Germinal center (tissue), 1 donor: ENCODE measurements at regions not wholly inside any gene's neighbourhood (a gene's known extent, or its start where the extent isn't known, plus 50 kb on each side); places are given as distances from the start of the nearest gene placed in this dataset.

Experiments
- DNase-seq: peaks from one replicate; pipeline ENCODE4 v3.0.0; 2012; ENCODE audit warnings: mixed read lengths, low spot score

DNA sequence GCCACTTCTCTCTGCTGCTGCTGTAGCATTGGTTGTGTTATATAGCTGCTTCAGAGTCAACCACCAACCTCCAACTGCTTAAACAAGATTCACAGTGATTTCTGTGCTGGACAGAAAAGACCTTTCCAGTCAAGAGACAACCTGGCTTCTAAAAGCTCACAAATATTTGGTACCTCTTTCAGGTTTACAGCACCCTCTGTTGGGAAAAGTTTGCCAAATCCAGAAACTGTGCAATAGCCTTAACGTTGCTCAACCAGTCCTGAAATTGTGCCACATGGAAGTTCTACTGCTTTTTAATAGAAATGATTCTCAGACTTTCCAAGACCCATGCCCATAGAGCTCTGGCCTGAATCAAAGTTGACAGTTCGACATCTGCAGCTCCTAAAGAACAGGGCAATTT is 842.1 kb upstream of the HTR2C start:
- DNase-seq, result no peak

DNA sequence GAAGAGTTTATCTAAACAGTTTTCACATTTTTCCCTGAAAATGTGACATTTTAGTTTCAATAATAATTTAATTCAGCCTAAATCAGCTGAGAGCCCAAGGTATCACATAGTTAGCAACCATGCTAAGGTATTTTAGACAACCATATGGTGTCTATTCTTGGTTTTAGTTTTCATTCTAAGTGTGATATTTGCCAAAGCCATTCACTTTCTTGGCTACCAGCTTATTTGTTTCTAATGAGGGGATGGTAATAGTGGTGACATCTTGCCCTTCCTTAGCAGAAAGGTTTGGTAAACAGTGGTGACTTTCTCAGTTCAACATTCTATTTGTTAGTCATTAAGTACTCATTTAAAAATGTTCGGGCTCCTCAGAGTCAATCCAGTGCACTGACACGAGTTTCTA is 854.9 kb upstream of the HTR2C start:
- no peak for DNase-seq

DNA sequence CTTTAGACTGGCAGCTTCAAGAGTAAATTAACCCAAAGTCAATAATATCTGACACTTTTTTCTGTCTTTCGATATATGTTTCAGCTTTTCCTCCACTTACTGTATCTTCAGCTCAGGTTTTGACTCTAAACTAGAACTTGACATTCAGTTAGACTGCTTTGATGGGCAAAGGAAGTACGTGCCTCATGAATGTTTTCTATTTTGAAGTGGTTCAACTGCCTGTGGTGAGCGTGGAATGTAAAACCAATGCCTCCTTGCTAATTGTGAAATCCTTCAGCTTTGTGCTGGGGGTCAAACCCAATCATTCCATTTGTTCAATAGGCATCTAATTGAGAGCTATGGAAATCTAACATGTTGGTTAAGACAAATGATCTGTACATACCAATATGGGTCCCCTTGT is 857.0 kb upstream of the HTR2C start:
- no peak for DNase-seq

DNA sequence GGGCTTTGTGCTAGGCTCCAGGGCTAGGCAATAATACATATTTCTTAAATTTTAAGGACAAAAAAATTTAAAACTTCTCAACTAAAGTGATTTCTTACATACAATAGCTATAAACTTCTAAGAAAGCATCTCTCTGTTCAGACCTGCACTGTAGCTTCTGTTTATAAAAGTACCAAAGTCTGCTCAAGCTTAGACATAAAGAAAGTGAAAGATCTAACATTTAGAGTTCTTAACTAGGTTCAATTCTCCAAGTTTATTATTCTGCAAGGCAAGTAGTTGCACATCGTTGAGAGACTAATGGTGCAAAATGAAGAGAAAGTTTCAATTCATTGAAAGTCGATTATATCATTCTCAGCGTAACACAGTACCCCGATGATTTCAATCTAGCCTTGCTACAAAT is 857.4 kb upstream of the HTR2C start:
- no peak for DNase-seq

DNA sequence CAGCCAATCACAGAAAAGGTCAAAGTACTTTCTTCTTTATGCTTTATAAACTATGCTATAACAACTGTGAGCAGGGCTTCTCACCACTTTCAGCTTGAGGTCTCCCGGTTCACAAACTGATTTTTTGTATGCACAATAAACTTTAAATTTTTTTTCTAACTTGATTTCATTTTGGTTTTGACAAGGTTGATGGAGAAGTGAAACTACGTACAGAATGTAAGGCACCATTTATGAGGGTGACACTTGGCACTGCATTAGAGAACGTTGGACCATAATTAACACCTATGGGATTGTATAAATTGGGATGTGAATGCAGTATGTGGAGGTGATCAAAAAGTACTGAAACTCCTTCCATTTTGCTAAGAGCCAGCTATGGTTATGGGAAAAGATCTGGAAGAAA is 857.9 kb upstream of the HTR2C start:
- no peak for DNase-seq

DNA sequence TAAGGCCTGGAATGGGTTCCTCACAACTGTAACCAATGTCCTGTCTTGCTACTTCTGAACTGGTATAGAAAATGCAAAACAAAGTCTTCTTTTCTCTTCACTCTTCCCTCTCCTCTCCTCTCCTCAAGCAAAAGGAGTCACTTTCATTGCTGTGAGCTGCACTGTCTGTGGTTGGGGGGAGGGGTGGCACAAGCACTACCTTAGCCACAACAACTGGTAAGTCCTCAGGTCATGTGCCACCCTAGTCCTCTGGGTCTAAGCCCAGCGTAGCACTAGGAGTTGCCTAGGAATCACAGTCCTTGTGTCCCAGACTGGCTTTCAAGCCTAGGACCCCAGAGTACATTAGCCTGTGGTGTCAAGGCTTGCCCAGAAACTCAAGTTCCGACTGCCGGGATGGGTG is 859.3 kb upstream of the AMOT start:
- no peak for DNase-seq

DNA sequence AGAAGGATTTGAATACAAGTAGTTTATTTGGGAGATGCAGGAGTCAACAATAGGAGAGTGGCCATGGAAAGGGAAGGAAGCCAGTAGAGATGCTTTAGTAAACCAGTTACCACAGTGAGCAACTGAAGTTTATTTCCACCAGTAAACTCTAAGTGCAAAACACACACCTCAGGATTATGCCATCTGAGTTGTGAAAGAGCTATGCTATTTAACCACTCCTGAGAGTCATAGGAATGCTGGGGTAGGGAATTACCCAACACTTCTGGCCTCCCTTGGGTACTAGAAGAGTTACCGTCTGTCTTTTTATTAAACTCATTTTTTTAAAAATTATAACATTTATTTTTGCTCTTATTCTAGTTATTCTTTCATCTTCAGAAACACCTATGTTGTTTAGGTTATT is 834.6 kb upstream of the AMOT start:
- no peak for DNase-seq

DNA sequence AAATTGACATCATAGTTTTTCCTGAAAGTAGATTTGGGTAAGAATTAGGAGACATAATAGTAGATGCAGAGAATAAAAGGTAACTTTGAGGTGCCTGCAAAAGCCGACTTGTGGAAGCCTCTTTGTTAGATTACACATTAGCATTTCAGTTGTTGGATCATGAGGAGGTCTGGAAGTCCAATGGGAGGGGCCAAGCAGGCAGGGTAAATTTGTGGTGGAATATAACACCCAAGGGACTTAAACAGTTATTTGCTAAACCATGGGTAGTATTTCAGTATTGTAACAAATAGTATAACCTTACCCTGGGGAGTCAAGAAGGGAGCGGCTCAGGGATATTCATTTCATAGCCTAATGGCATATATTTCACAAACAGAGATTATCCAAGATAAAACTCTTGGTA is 810.7 kb upstream of the AMOT start:
- no peak for DNase-seq

DNA sequence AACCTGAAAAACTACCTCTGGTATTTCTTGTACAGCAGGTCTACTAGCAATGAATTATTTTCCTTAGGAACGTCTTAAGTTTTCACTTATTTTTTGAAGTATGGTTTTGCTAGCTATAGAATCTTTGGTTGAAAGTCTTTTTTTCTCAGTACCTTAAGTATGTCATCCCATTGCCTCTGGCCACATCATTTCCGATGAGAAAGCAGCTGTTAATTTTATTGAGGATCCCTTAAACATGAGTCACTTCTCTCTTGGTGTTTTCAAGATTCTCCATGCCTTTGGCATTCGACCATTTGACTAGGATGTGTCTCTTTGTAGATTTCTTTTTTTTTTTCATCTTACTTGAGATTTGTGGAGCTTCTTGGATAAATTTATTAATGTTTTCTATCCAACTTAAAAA is 803.8 kb upstream of the AMOT start:
- no peak for DNase-seq

DNA sequence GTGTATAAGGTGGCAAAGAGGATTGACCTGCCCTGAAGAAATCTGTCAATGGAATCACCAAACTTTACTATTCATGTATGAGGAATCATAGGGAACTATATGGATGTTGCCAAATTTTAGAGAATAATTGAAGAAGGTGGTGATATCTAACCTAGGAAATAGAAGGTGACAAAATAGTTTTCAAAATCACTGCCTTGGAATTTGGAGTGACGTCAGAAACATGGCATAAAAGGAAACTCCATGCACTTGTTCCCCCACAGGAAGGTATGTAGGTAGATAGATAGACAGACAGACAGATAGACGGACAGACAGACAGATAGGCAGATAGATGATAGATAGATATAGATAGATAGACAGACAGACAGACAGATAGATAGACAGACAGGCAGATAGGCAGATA is 793.9 kb upstream of the AMOT start:
- no peak for DNase-seq

DNA sequence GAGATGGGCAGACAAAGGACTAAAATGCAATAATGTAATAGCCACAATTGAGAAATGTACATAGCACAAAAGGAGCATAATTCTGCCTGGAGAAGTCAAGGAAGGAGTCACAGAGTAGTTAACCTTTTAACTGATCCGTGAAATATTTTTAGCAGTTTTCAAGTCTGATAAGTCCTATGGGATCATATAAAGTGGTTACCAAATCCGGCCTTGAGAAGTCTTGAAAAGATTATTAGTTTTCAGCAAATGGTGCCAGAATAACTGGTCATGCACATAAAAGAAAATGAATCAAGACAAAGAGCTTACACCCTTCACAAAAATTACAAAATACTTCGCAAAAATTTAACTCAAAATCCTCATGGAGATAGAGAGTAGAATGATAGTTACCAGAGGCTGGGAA is 788.7 kb upstream of the AMOT start:
- no peak for DNase-seq

DNA sequence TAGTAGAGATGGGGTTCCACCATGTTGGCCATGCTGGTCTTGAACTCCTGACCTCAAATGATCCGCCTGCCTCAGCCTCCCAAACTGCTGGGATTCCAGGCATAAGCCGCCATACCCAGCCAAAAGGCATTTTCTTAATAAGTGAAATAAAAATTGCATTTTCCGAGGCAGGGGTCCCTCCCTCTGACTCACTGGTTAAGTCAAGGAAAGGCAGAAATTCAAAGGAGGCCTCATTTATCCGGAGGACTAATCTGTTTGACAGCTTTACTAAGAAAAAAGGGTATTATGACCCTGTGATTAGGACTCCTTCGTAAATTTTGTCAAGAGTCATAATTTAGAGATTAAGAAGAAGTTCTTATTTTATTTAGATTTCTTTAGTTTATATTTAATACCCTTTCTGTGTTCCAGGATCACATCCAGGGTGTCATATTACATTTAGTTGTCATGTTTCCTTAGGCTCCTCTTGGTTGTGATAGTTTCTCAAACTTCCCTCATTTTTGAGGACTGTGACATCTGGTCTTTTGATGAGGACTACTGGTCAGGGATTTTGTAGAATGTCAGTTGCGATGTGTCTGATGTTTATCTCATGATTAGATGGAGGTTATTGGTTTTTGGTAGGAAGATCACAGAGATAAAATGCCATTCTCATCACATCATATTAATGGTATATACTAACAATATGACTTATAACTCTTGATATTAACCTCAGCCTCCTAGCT is 753.7 kb upstream of the AMOT start:
- no peak for DNase-seq

DNA sequence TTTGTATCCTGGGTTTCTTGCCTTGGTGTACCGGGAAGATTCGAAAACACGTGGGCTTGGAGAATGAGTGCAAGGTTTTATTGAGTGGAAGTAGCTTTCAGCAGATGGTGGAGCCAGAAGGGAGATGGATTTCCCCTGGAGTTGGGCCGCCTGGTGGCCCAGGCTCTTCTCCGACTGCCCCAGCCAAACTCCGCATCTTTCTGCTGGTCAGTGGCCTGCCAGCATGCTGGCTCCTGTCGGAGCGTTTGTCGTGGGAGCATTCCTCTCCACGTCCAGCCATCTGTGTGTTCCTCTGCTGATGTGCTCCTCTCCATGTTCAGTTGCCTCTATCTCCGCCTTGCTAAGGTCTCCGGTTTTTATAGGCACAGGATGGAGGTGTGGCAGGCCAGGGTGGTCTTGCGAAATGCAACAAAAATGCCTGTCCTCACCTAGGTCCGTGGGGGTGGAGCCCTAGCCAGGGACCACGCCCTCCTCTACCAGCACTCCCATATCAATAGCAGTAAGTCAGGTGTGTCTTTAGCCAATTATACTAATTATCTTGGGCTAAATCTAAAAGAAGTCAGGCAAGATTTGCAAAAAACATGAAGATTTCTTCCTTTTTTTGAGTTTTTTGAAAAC is 745.8 kb upstream of the AMOT start:
- no peak for DNase-seq

DNA sequence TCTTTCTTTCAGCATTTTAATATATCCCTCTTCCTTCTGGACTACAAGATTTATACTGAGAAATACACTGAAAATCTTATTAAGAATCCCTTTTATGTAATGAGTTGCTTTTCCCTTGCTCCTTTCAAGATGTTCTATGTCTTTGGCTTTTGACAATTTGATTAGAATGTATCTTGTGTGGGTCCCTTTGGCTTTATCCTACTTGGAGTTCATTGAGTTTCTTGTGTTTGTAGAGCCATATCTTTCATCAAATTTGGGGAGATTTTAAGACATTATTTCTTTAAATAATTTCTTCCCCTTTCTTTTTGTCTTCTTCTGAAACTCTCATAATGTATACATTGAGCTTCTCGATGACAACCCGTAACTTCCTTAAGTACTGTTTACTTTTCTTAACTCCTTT is 739.9 kb upstream of the AMOT start:
- DNase-seq, result no peak

DNA sequence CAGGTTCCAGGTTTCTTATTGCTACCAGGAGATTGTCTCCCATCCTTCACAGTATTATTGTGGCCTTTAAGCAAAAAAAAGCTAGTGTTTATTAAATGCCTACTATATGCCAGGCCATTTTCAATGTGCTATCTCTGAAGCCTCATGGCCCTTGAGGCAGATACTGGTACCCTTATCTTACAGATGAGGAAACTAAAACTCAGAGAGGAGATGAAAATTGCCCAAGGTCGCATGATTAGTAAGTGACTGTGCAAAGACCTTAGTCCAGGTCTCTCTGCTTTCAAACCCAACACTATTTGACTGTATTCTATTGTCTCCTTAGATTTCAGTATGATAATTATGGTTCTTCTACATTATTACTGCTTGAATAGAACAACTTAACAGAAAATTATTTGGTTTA is 717.9 kb upstream of the AMOT start:
- no peak for DNase-seq

DNA sequence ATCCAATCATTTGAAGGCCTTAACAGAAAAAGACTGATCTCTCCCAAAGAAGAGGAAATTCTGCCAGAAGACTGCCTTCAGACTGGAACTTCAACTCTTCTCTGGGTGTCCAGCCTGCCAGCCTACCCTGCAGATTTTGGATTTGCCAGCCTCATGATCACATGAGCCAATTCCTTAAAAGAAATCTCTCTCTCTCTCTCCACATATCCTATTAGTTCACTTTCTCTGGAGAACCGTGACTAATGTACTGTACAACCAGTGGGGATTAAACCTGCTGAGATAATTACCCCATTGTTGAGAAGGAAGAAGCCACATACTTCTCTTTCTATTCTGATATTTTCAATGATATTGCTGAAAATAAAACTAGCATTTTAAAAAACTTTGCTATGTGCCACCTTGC is 711.3 kb upstream of the AMOT start:
- no peak for DNase-seq

DNA sequence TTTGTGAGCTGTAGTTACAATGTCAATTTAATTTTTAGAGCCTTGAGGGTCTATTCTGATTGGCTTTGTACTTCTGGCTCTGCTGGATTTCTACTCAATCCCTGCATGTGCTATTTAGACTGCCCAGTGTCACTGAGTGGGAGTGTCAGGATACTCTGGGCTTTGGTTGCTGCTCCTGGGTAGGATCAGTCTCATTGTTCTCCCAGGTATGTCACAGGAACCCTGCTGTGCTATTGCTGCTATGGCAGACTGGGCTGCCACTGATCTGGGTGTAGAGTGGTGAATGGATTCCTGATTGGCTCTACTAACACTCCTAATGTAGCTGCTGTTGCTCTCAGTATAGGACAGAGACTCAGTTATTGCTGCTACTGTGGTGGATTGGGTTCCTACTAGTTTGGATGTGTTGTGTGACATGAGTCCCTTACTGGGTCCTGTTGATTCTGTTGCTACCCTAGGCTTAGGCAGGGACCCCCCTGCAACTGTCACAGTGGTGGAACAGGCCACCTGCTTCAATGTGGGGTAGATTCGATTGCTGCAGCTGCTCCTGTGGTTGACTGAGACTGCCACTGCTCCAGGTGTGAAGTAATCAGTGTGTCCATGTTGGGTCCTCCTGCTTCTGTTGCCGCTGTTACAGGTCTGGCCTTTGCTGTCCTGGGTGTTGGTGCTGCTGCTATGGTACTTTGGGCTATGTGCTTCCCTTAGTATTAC is 707.8 kb upstream of the AMOT start:
- DNase-seq, result no peak

DNA sequence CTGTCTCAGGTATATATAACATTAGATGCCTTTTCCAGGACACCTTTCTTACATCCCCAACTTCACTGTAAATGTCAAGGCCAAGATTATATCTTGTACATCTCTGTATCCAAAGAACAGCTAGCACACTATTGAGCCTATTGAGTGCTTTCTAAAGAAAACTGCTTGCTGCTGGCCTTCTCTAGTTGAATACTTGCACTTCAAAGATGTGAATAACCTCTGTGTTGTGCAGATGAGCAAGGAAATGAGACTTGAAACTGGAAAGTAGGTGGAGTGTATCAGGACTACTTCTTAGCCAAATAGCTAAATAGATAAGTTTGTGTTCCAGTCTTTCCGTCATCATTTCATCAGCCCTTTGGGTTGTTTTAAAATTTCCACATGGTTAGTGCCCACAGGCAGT is 704.4 kb upstream of the AMOT start:
- no peak for DNase-seq

DNA sequence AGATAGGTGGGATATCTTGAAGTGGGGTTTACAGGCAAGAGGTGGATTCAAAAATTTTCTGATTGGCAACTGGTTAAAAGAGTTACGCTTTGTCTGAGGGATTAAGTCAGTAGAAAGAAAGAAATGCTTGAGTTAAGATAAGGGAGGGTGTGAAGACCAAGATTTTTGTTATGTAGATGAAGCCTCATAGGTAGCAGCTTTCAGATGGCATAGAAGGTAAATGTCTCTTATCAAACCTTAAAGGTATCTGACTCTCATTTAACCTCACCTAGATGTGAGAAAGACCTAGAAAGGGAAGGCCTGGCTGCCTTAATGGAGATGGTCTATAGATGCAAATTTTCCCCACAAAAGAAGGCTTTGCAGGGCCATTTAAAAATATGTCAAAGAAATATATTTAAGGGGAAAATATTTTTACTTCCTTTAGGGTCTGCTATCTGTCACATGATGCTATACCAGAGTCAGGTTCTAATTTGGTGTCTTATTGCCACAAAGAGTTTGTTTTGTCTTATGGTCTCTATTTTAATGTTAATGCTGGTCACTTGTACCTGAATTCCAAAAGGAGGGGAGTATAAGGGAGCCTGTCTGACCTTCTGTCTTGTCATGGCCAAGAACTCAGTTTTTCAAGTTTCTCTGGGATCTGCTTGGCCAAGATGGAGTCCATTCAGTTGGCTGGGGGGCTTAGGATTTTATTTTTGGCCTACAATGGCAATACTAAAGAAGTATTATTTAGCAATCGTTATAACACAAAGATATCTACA is 699.1 kb upstream of the AMOT start:
- no peak for DNase-seq

DNA sequence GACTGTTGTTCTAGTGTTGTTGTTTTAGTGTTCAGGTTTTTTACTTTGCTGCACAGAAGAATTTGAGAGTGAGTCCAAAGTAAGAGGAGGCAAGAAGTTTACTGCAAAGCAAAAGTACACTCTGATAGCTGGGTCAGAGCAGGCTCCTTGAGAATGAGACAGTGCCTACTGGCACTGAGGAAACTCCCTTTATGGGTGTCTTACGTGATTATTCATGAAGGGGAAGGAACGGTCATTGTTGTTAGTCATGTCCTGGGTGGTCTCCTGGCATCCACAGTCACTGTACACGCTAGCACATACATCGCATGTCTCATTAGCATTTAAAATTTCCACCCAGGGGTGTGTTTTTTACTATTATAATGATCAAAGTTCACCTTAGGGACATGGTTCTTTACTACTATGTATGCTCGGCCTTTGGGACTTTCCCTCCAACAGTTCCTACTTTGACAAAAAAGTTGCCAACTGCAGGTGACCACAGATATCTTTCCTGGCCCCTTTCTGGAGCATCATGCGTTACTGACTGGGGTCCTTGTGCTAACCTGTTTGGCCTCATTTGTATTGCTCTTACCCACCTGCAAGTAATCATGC is 688.9 kb upstream of the AMOT start:
- no peak for DNase-seq

DNA sequence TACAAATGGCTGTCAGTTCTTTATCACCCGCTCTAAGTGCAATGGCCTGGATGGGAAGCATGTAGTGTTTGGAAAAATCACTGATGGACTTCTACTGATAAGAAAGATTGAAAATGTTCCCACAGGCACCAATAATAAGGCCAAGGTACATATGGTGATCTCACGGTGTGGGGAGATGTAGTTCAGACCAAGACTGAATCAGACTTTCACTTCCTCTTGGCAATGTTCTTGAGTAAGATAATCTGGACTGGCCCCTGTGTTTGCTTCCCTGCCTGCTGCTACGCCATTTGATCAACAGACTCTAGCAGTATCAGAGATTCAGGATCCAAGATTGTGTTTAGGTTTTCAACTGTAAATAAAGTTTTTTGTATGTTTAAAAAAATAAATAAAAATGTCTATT is 682.2 kb upstream of the AMOT start:
- peak; percentile 2 for DNase-seq

DNA sequence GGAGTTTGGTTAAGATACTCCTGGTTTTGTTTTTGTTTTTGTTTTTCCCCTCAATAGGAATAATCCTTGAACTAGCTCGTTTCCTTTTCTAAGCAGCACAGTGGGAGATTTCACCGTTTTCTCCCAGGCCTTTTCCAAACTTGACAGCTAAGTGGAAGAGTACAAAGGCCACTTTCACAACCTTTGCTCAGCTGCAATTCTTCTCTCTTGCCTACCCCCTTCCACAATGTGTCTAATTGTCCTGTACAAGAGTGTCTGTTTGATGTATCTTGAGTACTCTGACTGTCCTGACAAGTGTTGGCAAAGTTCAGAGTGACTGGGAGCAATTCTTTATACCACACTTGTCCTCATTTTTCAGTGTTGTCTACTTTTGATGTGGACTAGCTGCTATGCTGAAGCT is 674.3 kb upstream of the AMOT start:
- DNase-seq, result no peak
